ENCODE measurements at regions not wholly inside any gene's neighbourhood (a gene's known extent, or its start where the extent isn't known, plus 50 kb on each side); places are given as distances from the start of the nearest gene placed in this dataset.

GRCh38 chr1:216952864-216953263 lies 229.6 kb upstream of the ESRRG start:
- no peaks in the 10 kb centered on the region for H3K9me2 ChIP-seq (ENCODE audit: insufficient read depth, low read length)
- no TSS peak for BruUV-seq (replicated peaks)
- no peak for DNase-seq (ENCODE audit: low spot score)
- no peaks in the 10 kb centered on the region for H3K79me2 ChIP-seq (ENCODE audit: insufficient read depth, low read depth, low read length)
- no peaks in the 10 kb centered on the region for H3K9me3 ChIP-seq (ENCODE audit: low read length)
- H3K4me3 ChIP-seq (ENCODE audit: low read depth, low read length, poor library complexity, severe bottlenecking) = no peak overlapping the region
- POLR2A ChIA-PET = interaction anchor here (0.6 to 0.7 kb wide), 3 partner anchors 19 to 1623 kb away, joined by 3 read pairs; no protein-coding TSS in a partner anchor
- intact Hi-C loops (cut with micrococcal nuclease; ENCODE audit: unreplicated experiment) = no loop called here
- no peak overlapping the region for H3K4me2 ChIP-seq (ENCODE audit: low read length)
- H3K4me1 ChIP-seq (ENCODE audit: insufficient read depth, low read length, poor library complexity, severe bottlenecking) = no peaks in the 10 kb centered on the region
- TF ChIP-seq CTCF (conservative IDR thresholded peaks at IDR 0.05; ENCODE audit: low read length) (no peak), EZH2phosphoT487 (IDR thresholded peaks at IDR 0.05; ENCODE audit: borderline replicate concordance, low read depth, low read length) (no peak)
- CTCF ChIA-PET (ENCODE audit: unreplicated experiment) = no interaction called here
- H4K20me1 ChIP-seq (ENCODE audit: insufficient read depth, low read length) = no peaks in the 10 kb centered on the region
- no peaks in the 10 kb centered on the region for H3K36me3 ChIP-seq (ENCODE audit: insufficient read depth, low read length)
- no peak overlapping the region for H2AFZ ChIP-seq (ENCODE audit: low read length)
- no peak overlapping the region for H3K27ac ChIP-seq (ENCODE audit: low read depth, low read length, poor library complexity, severe bottlenecking)

- Histone ChIP-seq H4K20me1 (ENCODE audit: insufficient read depth, low read length) (no peaks in the 10 kb centered on the region), H3K9me2 (ENCODE audit: insufficient read depth, low read length) (no peaks in the 10 kb centered on the region), H3K9me3 (ENCODE audit: low read length) (no peaks in the 10 kb centered on the region), H3K4me2 (ENCODE audit: low read length) (no peak overlapping the region), H3K79me2 (ENCODE audit: insufficient read depth, low read depth, low read length) (no peaks in the 10 kb centered on the region), H3K27ac (ENCODE audit: low read depth, low read length, poor library complexity, severe bottlenecking) (no peak overlapping the region), H3K4me1 (ENCODE audit: insufficient read depth, low read length, poor library complexity, severe bottlenecking) (no peaks in the 10 kb centered on the region), H3K4me3 (ENCODE audit: low read depth, low read length, poor library complexity, severe bottlenecking) (no peak overlapping the region), H3K36me3 (ENCODE audit: insufficient read depth, low read length) (no peaks in the 10 kb centered on the region), H2AFZ (ENCODE audit: low read length) (no peak overlapping the region)
- ChIA-PET CTCF (ENCODE audit: unreplicated experiment) (interaction anchor here (0.5 kb wide), 1 partner anchor 1858 kb away, joined by 3 read pairs; no protein-coding TSS in a partner anchor), POLR2A (interaction anchor here (0.6 to 1.0 kb wide), 2 partner anchors 95 to 1267 kb away, joined by 3 read pairs; no protein-coding TSS in a partner anchor)
- intact Hi-C loops (cut with micrococcal nuclease; ENCODE audit: unreplicated experiment) = no loop called here
- no peak for TF ChIP-seq CTCF (conservative IDR thresholded peaks at IDR 0.05; ENCODE audit: low read length)
- DNase-seq (ENCODE audit: low spot score) = no peak
- BruUV-seq (replicated peaks) = no TSS peak
Observed at GRCh38 chr1:216945538-216946080, 222.4 kb upstream of the ESRRG start.

- H4K20me1 ChIP-seq (ENCODE audit: insufficient read depth, low read length) = no peaks in the 10 kb centered on the region
- no peak for DNase-seq (ENCODE audit: low spot score)
- H3K9me2 ChIP-seq (ENCODE audit: insufficient read depth, low read length) = no peaks in the 10 kb centered on the region
- no peak overlapping the region for H3K4me2 ChIP-seq (ENCODE audit: low read length)
- no TSS peak for BruUV-seq (replicated peaks)
- intact Hi-C loops (cut with micrococcal nuclease; ENCODE audit: unreplicated experiment) = no loop called here
- H3K9me3 ChIP-seq (ENCODE audit: low read length) = no peaks in the 10 kb centered on the region
- no peaks in the 10 kb centered on the region for H3K79me2 ChIP-seq (ENCODE audit: insufficient read depth, low read depth, low read length)
- H3K4me3 ChIP-seq (ENCODE audit: low read depth, low read length, poor library complexity, severe bottlenecking) = no peak overlapping the region
- POLR2A ChIA-PET = interaction anchor here (0.7 to 1.0 kb wide), 2 partner anchors 118 to 1267 kb away, joined by 3 read pairs; no protein-coding TSS in a partner anchor
- no peaks in the 10 kb centered on the region for H3K4me1 ChIP-seq (ENCODE audit: insufficient read depth, low read length, poor library complexity, severe bottlenecking)
- TF ChIP-seq CTCF (conservative IDR thresholded peaks at IDR 0.05; ENCODE audit: low read length) = no peak
- no peak for TF ChIP-seq EZH2phosphoT487 (IDR thresholded peaks at IDR 0.05; ENCODE audit: borderline replicate concordance, low read depth, low read length)
- H3K36me3 ChIP-seq (ENCODE audit: insufficient read depth, low read length) = no peaks in the 10 kb centered on the region
- no peak overlapping the region for H2AFZ ChIP-seq (ENCODE audit: low read length)
- H3K27ac ChIP-seq (ENCODE audit: low read depth, low read length, poor library complexity, severe bottlenecking) = no peak overlapping the region
- CTCF ChIA-PET (ENCODE audit: unreplicated experiment) = no interaction called here
Observed at GRCh38 chr1:216944864-216945510, 221.8 kb upstream of the ESRRG start.

Data from OCI-LY7 (cell line).